AG04450 (cell line): ENCODE measurements at regions not wholly inside any gene's neighbourhood (a gene's known extent, or its start where the extent isn't known, plus 50 kb on each side); places are given as distances from the start of the nearest gene placed in this dataset.

ENCODE experiments used
- CTCF ChIA-PET: fragments of 300-600, 350-600 bp; formaldehyde crosslinking; extraction: SDS; loops from one replicate; lab custom pipeline; 2022; ENCODE audit warnings: antibody characterized with exemption, inconsistent platforms; lab: Charles Lee
- POLR2A ChIA-PET: fragments of 350-600 bp; formaldehyde crosslinking; extraction: SDS; loops from one replicate; lab custom pipeline; 2021; ENCODE audit warnings: antibody characterized with exemption, inconsistent platforms; lab: Yijun Ruan, JAX
- DNase-seq: peaks from one replicate; pipeline ENCODE4 v3.0.0-alpha.2; 2011; ENCODE audit warnings: low read depth, low spot score
- H3K27ac ChIP-seq: one replicate; pipeline ENCODE4 v1.5.1; 2012; ENCODE audit warnings: low read depth, low read length, control low read depth
- H3K27me3 ChIP-seq: one replicate; pipeline ENCODE4 v1.6.0; 2012; ENCODE audit warnings: low read length; ENCODE audit not compliant: control insufficient read depth, insufficient read depth
- H3K4me3 ChIP-seq: 2 replicates; pipeline ENCODE4 v1.5.1; 2011; ENCODE audit warnings: mild to moderate bottlenecking, low read depth, low read length, control low read depth
- H3K9me3 ChIP-seq: 2 replicates; pipeline ENCODE4 v1.5.1; 2012; ENCODE audit warnings: low read length; ENCODE audit not compliant: control insufficient read depth, insufficient read depth
- CTCF ChIP-seq: IDR thresholded peaks from 2 replicates; pipeline ENCODE4 v1.5.1; 2011; ENCODE audit warnings: low read depth, low read length, control low read depth, inconsistent platforms

GRCh38 chr7:118011652-118012051, 138.4 kb upstream of the CTTNBP2 start:
- Histone ChIP-seq H3K9me3 (no peaks in the 10 kb centered on the region), H3K27ac (no peak overlapping the region), H3K27me3 (no peaks in the 10 kb centered on the region), H3K4me3 (no peak overlapping the region)
- CTCF ChIA-PET, result no interaction called here
- DNase-seq, result no peak
- POLR2A ChIA-PET, result no interaction called here
- no peak for TF ChIP-seq CTCF

GRCh38 chr7:118013252-118014010, 140.2 kb upstream of the CTTNBP2 start:
- no peak overlapping the region for H3K27ac ChIP-seq
- ChIA-PET CTCF (no interaction called here), POLR2A (no interaction called here)
- H3K9me3 ChIP-seq, result no peaks in the 10 kb centered on the region
- TF ChIP-seq CTCF, result no peak
- no peak for DNase-seq
- H3K27me3 ChIP-seq, result no peaks in the 10 kb centered on the region
- H3K4me3 ChIP-seq, result no peak overlapping the region

GRCh38 chr7:118022546-118022945, 149.3 kb upstream of the CTTNBP2 start:
- Histone ChIP-seq H3K27ac (no peak overlapping the region), H3K9me3 (no peaks in the 10 kb centered on the region), H3K4me3 (no peak overlapping the region), H3K27me3 (no peaks in the 10 kb centered on the region)
- DNase-seq, result no peak
- CTCF ChIA-PET, result no interaction called here
- POLR2A ChIA-PET, result no interaction called here
- TF ChIP-seq CTCF, result no peak

GRCh38 chr7:118026791-118027190, 153.6 kb upstream of the CTTNBP2 start:
- H3K9me3 ChIP-seq, result no peaks in the 10 kb centered on the region
- CTCF ChIA-PET, result interaction anchor here (1.0 kb wide), 1 partner anchor 33 kb away, joined by 3 read pairs; no protein-coding TSS in a partner anchor
- no peak for TF ChIP-seq CTCF
- H3K4me3 ChIP-seq, result no peak overlapping the region
- no peak overlapping the region for H3K27ac ChIP-seq
- H3K27me3 ChIP-seq, result no peaks in the 10 kb centered on the region
- POLR2A ChIA-PET, result no interaction called here
- DNase-seq, result no peak

- Histone ChIP-seq H3K4me3 (no peak overlapping the region), H3K27me3 (no peaks in the 10 kb centered on the region), H3K9me3 (no peaks in the 10 kb centered on the region), H3K27ac (no peak overlapping the region)
- ChIA-PET CTCF (no interaction called here), POLR2A (no interaction called here)
- DNase-seq, result no peak
- TF ChIP-seq CTCF, result no peak
These were observed 155.0 kb upstream of the CTTNBP2 start for GRCh38 chr7:118028226-118028625.
